ENCODE measurements at regions not wholly inside any gene's neighbourhood (a gene's known extent, or its start where the extent isn't known, plus 50 kb on each side); places are given as distances from the start of the nearest gene placed in this dataset.
"Not testable (repeated sequence)": the region's sequence is repeated elsewhere in the genome, so short reads cannot be mapped to it uniquely, and the experiment has no call there.

GRCh38 chr14:49249022-49249421 is 337.2 kb downstream of the RPS29 start:
- no peak for TF ChIP-seq CTCF (IDR thresholded peaks at IDR 0.05; ENCODE audit: poor library complexity, severe bottlenecking)
- Histone ChIP-seq H3K9me3 (ENCODE audit: severe bottlenecking) (no peaks in the 10 kb centered on the region), H3K4me3 (ENCODE audit: severe bottlenecking) (no peak overlapping the region), H3K36me3 (ENCODE audit: low read depth) (no peaks in the 10 kb centered on the region), H3K27ac (ENCODE audit: poor library complexity, severe bottlenecking) (no peak overlapping the region), H3K27me3 (ENCODE audit: insufficient read depth, poor library complexity, severe bottlenecking) (no peaks in the 10 kb centered on the region), H3K4me1 (ENCODE audit: insufficient read depth, poor library complexity, severe bottlenecking) (no peaks in the 10 kb centered on the region)
- DNase-seq (ENCODE audit: low spot score) (no peak), ATAC-seq (ENCODE audit: low read depth) (peak; percentile 83)

GRCh38 chr14:49243777-49244176 is 342.4 kb downstream of the RPS29 start:
- ATAC-seq (ENCODE audit: low read depth); H3K36me3 ChIP-seq (ENCODE audit: low read depth); H3K4me3 ChIP-seq (ENCODE audit: severe bottlenecking); H3K27me3 ChIP-seq (ENCODE audit: insufficient read depth, poor library complexity, severe bottlenecking); H3K4me1 ChIP-seq (ENCODE audit: insufficient read depth, poor library complexity, severe bottlenecking); H3K9me3 ChIP-seq (ENCODE audit: severe bottlenecking); H3K27ac ChIP-seq (ENCODE audit: poor library complexity, severe bottlenecking); DNase-seq (ENCODE audit: low spot score): not testable (repeated sequence)

GRCh38 chr14:49240383-49240782 is 345.8 kb downstream of the RPS29 start:
- Histone ChIP-seq H3K27ac (ENCODE audit: poor library complexity, severe bottlenecking) (no peak overlapping the region), H3K9me3 (ENCODE audit: severe bottlenecking) (no peaks in the 10 kb centered on the region), H3K4me1 (ENCODE audit: insufficient read depth, poor library complexity, severe bottlenecking) (no peaks in the 10 kb centered on the region), H3K36me3 (ENCODE audit: low read depth) (no peaks in the 10 kb centered on the region), H3K4me3 (ENCODE audit: severe bottlenecking) (no peak overlapping the region), H3K27me3 (ENCODE audit: insufficient read depth, poor library complexity, severe bottlenecking) (no peaks in the 10 kb centered on the region)
- DNase-seq (ENCODE audit: low spot score) = peak; percentile 62
- ATAC-seq (ENCODE audit: low read depth) = peak; percentile 96
- no peak for TF ChIP-seq CTCF (IDR thresholded peaks at IDR 0.05; ENCODE audit: poor library complexity, severe bottlenecking)

- ATAC-seq (ENCODE audit: low read depth) = no peak
- no peak for TF ChIP-seq CTCF (IDR thresholded peaks at IDR 0.05; ENCODE audit: poor library complexity, severe bottlenecking)
- DNase-seq (ENCODE audit: low spot score) = no peak
- Histone ChIP-seq H3K9me3 (ENCODE audit: severe bottlenecking) (no peaks in the 10 kb centered on the region), H3K27ac (ENCODE audit: poor library complexity, severe bottlenecking) (no peak overlapping the region), H3K27me3 (ENCODE audit: insufficient read depth, poor library complexity, severe bottlenecking) (no peaks in the 10 kb centered on the region), H3K4me1 (ENCODE audit: insufficient read depth, poor library complexity, severe bottlenecking) (no peaks in the 10 kb centered on the region), H3K4me3 (ENCODE audit: severe bottlenecking) (no peak overlapping the region), H3K36me3 (ENCODE audit: low read depth) (no peaks in the 10 kb centered on the region)
These were observed 357.6 kb downstream of the RPS29 start for GRCh38 chr14:49228552-49228951.

- no peak overlapping the region for H3K4me3 ChIP-seq (ENCODE audit: severe bottlenecking)
- no peak for TF ChIP-seq CTCF (IDR thresholded peaks at IDR 0.05; ENCODE audit: poor library complexity, severe bottlenecking)
These were observed 364.9 kb downstream of the RPS29 start for GRCh38 chr14:49221316-49221715.

More at GRCh38 chr14:49221316-49221715, 364.9 kb downstream of the RPS29 start:
- Histone ChIP-seq H3K27me3 (ENCODE audit: insufficient read depth, poor library complexity, severe bottlenecking) (peaks cover 8% of the 10 kb centered on the region), H3K27ac (ENCODE audit: poor library complexity, severe bottlenecking) (no peak overlapping the region), H3K9me3 (ENCODE audit: severe bottlenecking) (no peaks in the 10 kb centered on the region), H3K36me3 (ENCODE audit: low read depth) (no peaks in the 10 kb centered on the region), H3K4me1 (ENCODE audit: insufficient read depth, poor library complexity, severe bottlenecking) (no peaks in the 10 kb centered on the region)
- no peak for DNase-seq (ENCODE audit: low spot score)
- no peak for ATAC-seq (ENCODE audit: low read depth)

All from RWPE2 (cell line).